ENCODE measurements at regions not wholly inside any gene's neighbourhood (a gene's known extent, or its start where the extent isn't known, plus 50 kb on each side); places are given as distances from the start of the nearest gene placed in this dataset.
"Not testable (repeated sequence)": the region's sequence is repeated elsewhere in the genome, so short reads cannot be mapped to it uniquely, and the experiment has no call there.

GRCh38 chr4:33996075-33996718 is 2248.1 kb downstream of the ARAP2 start:
- no peak for DNase-seq (ENCODE audit: low read depth in 2 of 2)

- no peak for DNase-seq (ENCODE audit: low read depth in 2 of 2)
Observed at GRCh38 chr4:33998291-33998690, 2246.0 kb downstream of the ARAP2 start.

GRCh38 chr4:34000356-34000755 is 2244.0 kb downstream of the ARAP2 start:
- no peak for DNase-seq (ENCODE audit: low read depth in 2 of 2)

- not testable (repeated sequence) for DNase-seq (ENCODE audit: low read depth in 2 of 2)
Observed at GRCh38 chr4:34006540-34006939, 2237.8 kb downstream of the ARAP2 start.

GRCh38 chr4:34009951-34010350 is 2234.4 kb downstream of the ARAP2 start:
- DNase-seq (ENCODE audit: low read depth in 2 of 2), result no peak

- DNase-seq (ENCODE audit: low read depth in 2 of 2), result no peak
Observed at GRCh38 chr4:34010751-34011519, 2233.4 kb downstream of the ARAP2 start.

GRCh38 chr4:34035225-34035624 is 2209.1 kb downstream of the ARAP2 start:
- no peak for DNase-seq (ENCODE audit: low read depth in 2 of 2)

- no peak for DNase-seq (ENCODE audit: low read depth in 2 of 2)
Observed at GRCh38 chr4:34037280-34037679, 2207.0 kb downstream of the ARAP2 start.

GRCh38 chr4:34039766-34040165 is 2204.5 kb downstream of the ARAP2 start:
- no peak for DNase-seq (ENCODE audit: low read depth in 2 of 2)

GRCh38 chr4:34043131-34043530 is 2201.2 kb downstream of the ARAP2 start:
- DNase-seq (ENCODE audit: low read depth in 2 of 2), result no peak

- DNase-seq (ENCODE audit: low read depth in 2 of 2), result no peak
Observed at GRCh38 chr4:34046580-34046979, 2197.7 kb downstream of the ARAP2 start.

- DNase-seq (ENCODE audit: low read depth in 2 of 2), result no peak
Observed at GRCh38 chr4:34047363-34047762, 2197.0 kb downstream of the ARAP2 start.

GRCh38 chr4:34066126-34066525 is 2178.2 kb downstream of the ARAP2 start:
- DNase-seq (ENCODE audit: low read depth in 2 of 2), result no peak

GRCh38 chr4:34091451-34091850 is 2152.9 kb downstream of the ARAP2 start:
- no peak for DNase-seq (ENCODE audit: low read depth in 2 of 2)

GRCh38 chr4:34094114-34094513 is 2150.2 kb downstream of the ARAP2 start:
- DNase-seq (ENCODE audit: low read depth in 2 of 2), result no peak

GRCh38 chr4:34105311-34105710 is 2139.0 kb downstream of the ARAP2 start:
- no peak for DNase-seq (ENCODE audit: low read depth in 2 of 2)

GRCh38 chr4:34108391-34108790 is 2135.9 kb downstream of the ARAP2 start:
- no peak for DNase-seq (ENCODE audit: low read depth in 2 of 2)

GRCh38 chr4:34112573-34112972 is 2131.7 kb downstream of the ARAP2 start:
- DNase-seq (ENCODE audit: low read depth in 2 of 2), result no peak

GRCh38 chr4:34138385-34138784 is 2105.9 kb downstream of the ARAP2 start:
- no peak for DNase-seq (ENCODE audit: low read depth in 2 of 2)

GRCh38 chr4:34139346-34139745 is 2105.0 kb downstream of the ARAP2 start:
- no peak for DNase-seq (ENCODE audit: low read depth in 2 of 2)

- DNase-seq (ENCODE audit: low read depth in 2 of 2), result no peak
Observed at GRCh38 chr4:34148322-34148908, 2095.9 kb downstream of the ARAP2 start.

GRCh38 chr4:34157547-34157946 is 2086.8 kb downstream of the ARAP2 start:
- DNase-seq (ENCODE audit: low read depth in 2 of 2), result no peak

GRCh38 chr4:34158878-34159277 is 2085.4 kb downstream of the ARAP2 start:
- no peak for DNase-seq (ENCODE audit: low read depth in 2 of 2)

Measured in stimulated activated CD8-positive, alpha-beta memory T cell treated with anti-CD3 and anti-CD28 coated beads, Interleukin-2, amount 100 ng/mL, for 48 hours (primary cell).